H9 (cell line): ENCODE measurements at regions not wholly inside any gene's neighbourhood (a gene's known extent, or its start where the extent isn't known, plus 50 kb on each side); places are given as distances from the start of the nearest gene placed in this dataset.

Source experiments
- DNase-seq: peaks from one replicate; pipeline ENCODE4 v3.0.0-alpha.2; 2017
- H2AFZ ChIP-seq: one replicate; pipeline ENCODE4 v1.6.1; 2013; ENCODE audit warnings: mild to moderate bottlenecking, low read length, control low read depth, moderate library complexity
- H2AK5ac ChIP-seq: 2 replicates; pipeline ENCODE4 v1.6.1; 2013; ENCODE audit warnings: low read length, control low read depth, mixed read lengths; ENCODE audit not compliant: insufficient read length
- H2BK120ac ChIP-seq: one replicate; pipeline ENCODE4 v1.6.1; 2013; ENCODE audit warnings: low read depth, mild to moderate bottlenecking, low read length, control low read depth, inconsistent platforms; ENCODE audit not compliant: poor library complexity, severe bottlenecking
- H2BK12ac ChIP-seq: 2 replicates; pipeline ENCODE4 v1.6.1; 2013; ENCODE audit warnings: low read length, control low read depth, mixed read lengths, low read depth; ENCODE audit not compliant: insufficient read length
- H2BK15ac ChIP-seq: 2 replicates; pipeline ENCODE4 v1.6.1; 2013; ENCODE audit warnings: low read depth, low read length, control low read depth
- H2BK20ac ChIP-seq: one replicate; pipeline ENCODE4 v1.6.1; 2013; ENCODE audit warnings: low read depth, mild to moderate bottlenecking, low read length, control low read depth, inconsistent platforms; ENCODE audit not compliant: poor library complexity, severe bottlenecking
- H2BK5ac ChIP-seq: 2 replicates; pipeline ENCODE4 v1.6.1; 2013; ENCODE audit warnings: low read length, control low read depth, mixed read lengths; ENCODE audit not compliant: insufficient read length
- H3K14ac ChIP-seq: 2 replicates; pipeline ENCODE4 v1.6.1; 2013; ENCODE audit warnings: low read length, control low read depth; ENCODE audit not compliant: insufficient read depth
- H3K18ac ChIP-seq: 2 replicates; pipeline ENCODE4 v1.6.1; 2013; ENCODE audit warnings: low read depth, mild to moderate bottlenecking, mixed read lengths, low read length, control low read depth; ENCODE audit not compliant: insufficient read length
- H3K23ac ChIP-seq: 2 replicates; pipeline ENCODE4 v1.6.1; 2013; ENCODE audit warnings: low read length, control low read depth, mixed read lengths, low read depth; ENCODE audit not compliant: insufficient read length
- H3K23me2 ChIP-seq: 2 replicates; pipeline ENCODE4 v1.6.1; 2013; ENCODE audit warnings: low read depth, mild to moderate bottlenecking, mixed read lengths, low read length, control low read depth; ENCODE audit not compliant: insufficient read length, poor library complexity, severe bottlenecking
- H3K27ac ChIP-seq: 2 replicates; pipeline ENCODE4 v1.5.1; 2013; ENCODE audit warnings: low read length, control low read depth, mixed read lengths, low read depth; ENCODE audit not compliant: insufficient read length
- H3K27me3 ChIP-seq: 2 replicates; pipeline ENCODE4 v1.6.1; 2013; ENCODE audit warnings: low read length, control low read depth, inconsistent platforms; ENCODE audit not compliant: insufficient read depth
- H3K4ac ChIP-seq: 2 replicates; pipeline ENCODE4 v1.6.1; 2013; ENCODE audit warnings: low read depth, mild to moderate bottlenecking, control low read depth, inconsistent platforms, low read length, moderate library complexity
- H3K4me1 ChIP-seq: 2 replicates; pipeline ENCODE4 v1.6.1; 2013; ENCODE audit warnings: low read length, control low read depth, inconsistent platforms; ENCODE audit not compliant: insufficient read depth
- H3K4me2 ChIP-seq: 2 replicates; pipeline ENCODE4 v1.6.1; 2013; ENCODE audit warnings: low read length, control low read depth, mixed read lengths; ENCODE audit not compliant: insufficient read length, insufficient read depth
- H3K56ac ChIP-seq: 2 replicates; pipeline ENCODE4 v1.6.1; 2013; ENCODE audit warnings: low read depth, mild to moderate bottlenecking, mixed read lengths, low read length, control low read depth; ENCODE audit not compliant: insufficient read length
- H3K79me1 ChIP-seq: 2 replicates; pipeline ENCODE4 v1.6.1; 2013; ENCODE audit warnings: low read depth, mild to moderate bottlenecking, moderate library complexity, low read length, control low read depth, inconsistent platforms; ENCODE audit not compliant: insufficient read depth, poor library complexity, severe bottlenecking
- H3K79me2 ChIP-seq: 2 replicates; pipeline ENCODE4 v1.6.1; 2013; ENCODE audit warnings: low read length, control low read depth, inconsistent platforms; ENCODE audit not compliant: insufficient read depth
- H3K9ac ChIP-seq: 2 replicates; pipeline ENCODE4 v1.6.1; 2013; ENCODE audit warnings: low read length, control low read depth, mixed read lengths; ENCODE audit not compliant: insufficient read length; ENCODE audit errors: extremely low read depth
- H3K9me3 ChIP-seq: one replicate; pipeline ENCODE4 v1.6.1; 2013; ENCODE audit warnings: low read depth, low read length, inconsistent platforms; ENCODE audit not compliant: control insufficient read depth
- H3T11ph ChIP-seq: one replicate; pipeline ENCODE4 v1.6.1; 2013; ENCODE audit warnings: mild to moderate bottlenecking, low read length, control low read depth, inconsistent platforms
- H4K20me1 ChIP-seq: one replicate; pipeline ENCODE4 v1.6.1; 2013; ENCODE audit not compliant: control insufficient read depth, insufficient read length, insufficient read depth
- H4K5ac ChIP-seq: 2 replicates; pipeline ENCODE4 v1.6.1; 2013; ENCODE audit warnings: low read depth, mild to moderate bottlenecking, mixed read lengths, low read length, control low read depth; ENCODE audit not compliant: insufficient read length
- H4K8ac ChIP-seq: replicated peaks from 2 replicates; pipeline ENCODE4 v1.6.1; 2013; ENCODE audit warnings: low read length, control low read depth, mixed read lengths, low read depth; ENCODE audit not compliant: insufficient read length
- H4K91ac ChIP-seq: 2 replicates; pipeline ENCODE4 v1.6.1; 2013; ENCODE audit warnings: low read depth, mild to moderate bottlenecking, moderate library complexity, mixed read lengths, low read length, control low read depth; ENCODE audit not compliant: insufficient read length
- H3K27ac Mint-ChIP-seq, 3 experiments: 2 replicates in 2 of 3; 3 replicates in 1 of 3; pipeline ENCODE4 v1.8.0; 2020 to 2021; ENCODE audit warnings: mixed read lengths in 3 of 3, mild to moderate bottlenecking in 1 of 3, moderate library complexity in 1 of 3
- H3K27me3 Mint-ChIP-seq: 2 replicates; pipeline ENCODE4 v1.8.0; 2021; ENCODE audit warnings: low read depth, mild to moderate bottlenecking, moderate library complexity, mixed read lengths
- H3K36me3 Mint-ChIP-seq, 3 experiments: 2 replicates in 2 of 3; 3 replicates in 1 of 3; pipeline ENCODE4 v1.8.0; 2020 to 2021; ENCODE audit warnings: low read depth in 3 of 3, mixed read lengths in 3 of 3; ENCODE audit not compliant: insufficient read depth in 1 of 3
- H3K4me1 Mint-ChIP-seq, 2 experiments: 2 replicates each; pipeline ENCODE4 v1.8.0; 2020; ENCODE audit warnings: mixed read lengths in 2 of 2
- H3K4me3 Mint-ChIP-seq, 2 experiments: 2 replicates in 1 of 2; 3 replicates in 1 of 2; pipeline ENCODE4 v1.8.0; 2020 to 2021; ENCODE audit warnings: mild to moderate bottlenecking in 2 of 2, mixed read lengths in 2 of 2, moderate library complexity in 1 of 2
- H3K9me3 Mint-ChIP-seq, 2 experiments: 2 replicates in 1 of 2; 3 replicates in 1 of 2; pipeline ENCODE4 v1.8.0; 2020; ENCODE audit warnings: mild to moderate bottlenecking in 2 of 2, mixed read lengths in 2 of 2, moderate library complexity in 1 of 2
- CTCF ChIP-seq: fragments of 200-600 bp; sonication (generic); conservative IDR thresholded peaks from 3 replicates; pipeline ENCODE4 v1.8.0; 2021; ENCODE audit warnings: antibody characterized with exemption, mild to moderate bottlenecking
- WGBS: extraction: QIAGEN DNeasy Blood & Tissue Kit; methylation state at CpG from one replicate; pipeline ENCODE4 v1.1.7; 2013; ENCODE audit warnings: missing lambda C conversion rate, low lambda C conversion rate, mixed read lengths; ENCODE audit not compliant: insufficient read length; ENCODE audit errors: extremely low coverage; 5-methylcytosine and 5-hydroxymethylcytosine counted together

GRCh38 chr16:86877108-86877507 lies 298.8 kb downstream of the FOXL1 start:
- Histone ChIP-seq H4K91ac (no peak overlapping the region), H3K23me2 (no peaks in the 10 kb centered on the region), H3K9ac (no peak overlapping the region), H3K18ac (no peak overlapping the region), H3K79me2 (no peaks in the 10 kb centered on the region), H3K4ac (no peak overlapping the region), H3K79me1 (no peaks in the 10 kb centered on the region), H3K27me3 (no peaks in the 10 kb centered on the region), H2BK120ac (no peak overlapping the region), H3T11ph (no peak overlapping the region), H2BK20ac (no peak overlapping the region), H3K56ac (no peak overlapping the region), H2BK12ac (no peak overlapping the region), H3K23ac (no peak overlapping the region), H3K14ac (no peak overlapping the region), H4K8ac (no peak overlapping the region), H4K5ac (no peak overlapping the region), H2AK5ac (no peak overlapping the region), H2BK5ac (no peak overlapping the region), H2AFZ (no peak overlapping the region), H3K27ac (no peak overlapping the region), H3K4me1 (no peaks in the 10 kb centered on the region), H3K9me3 (peaks cover 4% of the 10 kb centered on the region), H2BK15ac (no peak overlapping the region), H4K20me1 (no peaks in the 10 kb centered on the region), H3K4me2 (no peak overlapping the region)
- TF ChIP-seq CTCF: no peak
- Mint-ChIP-seq H3K27me3 (peaks cover 9% of the 10 kb centered on the region), H3K9me3 (peaks cover 5 to 7% of the 10 kb centered on the region in 2 experiments; a peak in 4 of 5 replicates), H3K27ac (no peak overlapping the region), H3K4me1 (peaks cover 0 to 10% of the 10 kb centered on the region in 2 experiments; a peak in 2 of 4 replicates), H3K4me3 (no peak overlapping the region), H3K36me3 (peaks cover 0 to 9% (median 2%) of the 10 kb centered on the region in 3 experiments; a peak in 2 of 7 replicates)
- WGBS: no CpG with 5 or more reads among the region's 10 CpGs
- DNase-seq: no peak
